Kidney glomerular epithelial cell (primary cell): ENCODE measurements at regions not wholly inside any gene's neighbourhood (a gene's known extent, or its start where the extent isn't known, plus 50 kb on each side); places are given as distances from the start of the nearest gene placed in this dataset.
"Not testable (repeated sequence)": the region's sequence is repeated elsewhere in the genome, so short reads cannot be mapped to it uniquely, and the experiment has no call there.

Experiments used
- DNase-seq: peaks from one replicate; lab custom pipeline; 2025; lab: John Stamatoyannopoulos, UW

GRCh38 chr10:33781606-33782395 lies 447.3 kb upstream of the NRP1 start:
- no peak for DNase-seq

- no peak for DNase-seq
These were observed 446.5 kb upstream of the NRP1 start for GRCh38 chr10:33780961-33781360.

- DNase-seq = no peak
These were observed 442.8 kb upstream of the NRP1 start for GRCh38 chr10:33777223-33777622.

DNA sequence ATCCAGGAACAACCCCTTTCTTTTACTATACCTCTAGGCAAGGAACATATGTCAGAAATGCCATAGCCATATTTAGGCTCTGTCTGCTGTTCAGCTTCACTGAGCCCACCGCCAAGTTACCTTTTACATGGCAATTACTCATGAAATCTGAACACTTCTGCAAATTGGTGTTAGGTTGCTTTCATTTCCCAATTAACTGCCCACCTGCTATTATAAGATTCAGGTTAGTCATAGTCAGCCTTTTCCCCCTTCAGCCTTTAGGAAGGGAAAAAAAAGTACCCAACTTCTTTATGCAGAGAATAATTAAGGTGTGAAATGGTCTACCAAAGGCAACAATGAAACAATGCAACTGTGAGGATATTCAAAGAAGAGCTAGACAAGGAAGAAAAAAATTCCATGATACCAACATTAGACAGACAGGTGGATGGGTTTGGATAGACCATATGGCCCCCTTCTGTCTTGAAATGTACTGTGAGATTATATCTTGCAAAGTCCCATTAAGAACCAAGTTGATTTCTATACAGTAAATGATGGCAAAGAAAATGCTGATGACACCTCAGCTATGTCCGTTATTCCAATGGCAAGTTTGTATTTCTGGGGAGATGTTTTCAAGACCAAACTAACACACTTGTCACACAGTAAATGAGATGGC lies 442.1 kb upstream of the NRP1 start:
- DNase-seq = no peak

- DNase-seq = no peak
These were observed 440.4 kb upstream of the NRP1 start for GRCh38 chr10:33774857-33775256.

GRCh38 chr10:33773886-33774480 lies 439.5 kb upstream of the NRP1 start:
- DNase-seq = no peak

GRCh38 chr10:33773253-33773573 lies 438.7 kb upstream of the NRP1 start:
- DNase-seq = no peak

DNA sequence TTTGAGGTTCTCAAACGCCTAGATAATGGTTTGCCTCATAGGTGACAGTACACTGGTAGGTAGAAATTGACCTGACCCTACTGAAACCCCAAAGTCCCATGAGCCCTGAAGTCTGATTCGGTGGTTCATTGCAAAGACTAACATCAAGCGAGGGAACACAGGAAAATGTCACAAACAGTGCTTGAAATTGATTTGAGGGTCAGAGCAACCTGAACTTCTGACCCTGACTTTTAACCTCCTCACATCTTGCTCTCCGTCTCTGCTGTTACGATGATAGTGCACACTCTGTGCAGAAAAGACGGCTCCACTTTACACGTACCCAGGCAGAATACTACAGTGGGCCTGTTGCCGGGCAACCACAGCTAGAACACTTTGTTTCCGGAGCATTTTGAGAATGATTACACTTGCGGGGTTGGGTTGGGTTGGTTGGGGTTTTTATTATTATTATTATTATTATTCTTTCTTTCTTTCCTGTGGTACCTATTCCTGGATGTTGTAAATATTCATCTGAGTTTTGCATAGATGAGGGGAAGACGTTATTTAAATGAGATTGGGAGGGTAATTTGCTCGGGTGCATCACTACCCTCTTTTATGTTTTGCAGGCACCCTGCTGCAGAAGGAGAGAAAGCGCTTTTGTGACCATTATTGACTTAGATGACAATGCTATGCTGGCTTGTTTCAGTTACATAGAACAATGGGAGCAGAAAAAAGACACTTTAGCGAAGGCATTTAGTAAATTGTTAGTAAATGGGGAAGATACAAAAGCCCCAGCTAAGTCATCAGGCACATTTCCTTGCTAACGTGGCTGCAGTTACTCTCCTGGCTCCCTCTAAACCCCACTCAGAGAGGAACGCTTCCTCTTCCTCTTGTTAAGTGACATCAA lies 438.1 kb upstream of the NRP1 start:
- DNase-seq = no peak

DNA sequence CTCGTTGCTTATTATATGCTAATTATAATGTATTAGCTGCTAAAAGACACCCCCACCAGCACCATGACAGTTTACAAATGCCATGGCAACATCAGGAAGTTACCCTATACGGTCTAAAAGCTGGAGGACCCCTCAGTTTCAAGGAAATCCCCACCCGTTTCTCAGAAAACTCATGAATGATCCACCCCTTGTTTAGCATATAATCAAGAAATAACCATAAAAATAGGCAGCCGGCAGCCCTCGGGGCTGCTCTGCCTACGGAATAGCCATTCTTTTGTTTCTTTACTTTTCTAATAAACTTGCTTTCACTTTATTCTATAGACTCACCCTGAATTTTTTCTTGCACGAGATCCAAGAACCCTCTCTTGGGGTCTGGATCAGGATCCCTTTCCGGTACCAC lies 437.4 kb upstream of the NRP1 start:
- not testable (repeated sequence) for DNase-seq

GRCh38 chr10:33764694-33765185 lies 430.3 kb upstream of the NRP1 start:
- no peak for DNase-seq

GRCh38 chr10:33760056-33760943 lies 425.8 kb upstream of the NRP1 start:
- no peak for DNase-seq

GRCh38 chr10:33759191-33759590 lies 424.7 kb upstream of the NRP1 start:
- no peak for DNase-seq

DNA sequence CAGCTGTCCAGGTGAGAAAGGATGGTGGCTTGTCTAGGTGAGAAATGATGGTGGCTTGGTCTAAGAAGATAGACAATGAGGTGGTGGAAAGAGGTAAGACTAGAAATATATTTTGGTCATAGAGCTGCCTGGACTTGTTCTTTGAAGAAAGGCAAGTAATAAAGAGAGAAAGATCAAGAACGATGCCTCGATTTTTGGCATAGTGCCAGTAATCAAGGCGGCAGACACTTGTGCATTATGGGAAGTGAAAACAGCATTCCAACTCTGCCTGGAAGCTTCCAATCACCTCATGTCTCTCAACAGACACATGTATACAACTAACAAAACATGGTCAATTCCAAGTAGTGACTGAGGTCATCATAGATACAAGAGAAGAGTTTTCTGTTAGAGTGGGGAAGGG lies 423.8 kb upstream of the NRP1 start:
- no peak for DNase-seq

GRCh38 chr10:33754052-33754451 lies 419.6 kb upstream of the NRP1 start:
- DNase-seq = no peak

GRCh38 chr10:33753389-33753788 lies 418.9 kb upstream of the NRP1 start:
- DNase-seq = no peak

GRCh38 chr10:33749790-33750189 lies 415.3 kb upstream of the NRP1 start:
- DNase-seq = no peak

DNA sequence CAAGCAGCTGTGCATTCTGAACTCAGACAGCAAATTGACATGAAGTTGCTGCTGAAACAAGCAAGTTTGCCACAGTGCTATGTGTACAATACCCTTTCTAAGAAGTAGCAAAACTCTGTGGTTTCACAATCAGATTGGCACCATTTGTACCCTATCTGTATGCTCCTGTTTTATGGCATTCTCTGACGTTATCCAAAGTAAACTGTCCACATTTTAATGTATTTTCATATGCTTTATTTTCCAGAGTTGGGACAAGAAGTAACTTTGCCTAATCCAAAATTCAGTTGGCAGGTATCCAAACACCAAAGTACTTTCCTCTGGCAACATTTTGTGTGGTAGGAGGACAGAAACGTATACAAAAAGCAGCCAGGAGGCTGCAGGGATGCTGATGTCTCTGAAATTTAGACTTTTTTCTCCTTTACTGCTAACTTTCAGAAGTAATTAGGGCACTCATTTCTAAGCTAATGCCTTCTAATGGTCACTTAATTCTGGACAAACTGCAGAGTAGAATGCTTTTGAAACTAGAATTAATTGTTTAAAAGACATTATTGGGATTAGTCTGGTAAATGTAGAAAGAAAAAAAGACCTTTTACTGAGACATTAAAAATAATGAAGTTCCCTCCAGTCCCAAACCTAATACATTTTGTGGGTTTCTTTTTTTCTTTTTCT lies 414.7 kb upstream of the NRP1 start:
- DNase-seq = no peak

- DNase-seq = no peak
These were observed 412.4 kb upstream of the NRP1 start for GRCh38 chr10:33746836-33747268.

- no peak for DNase-seq
These were observed 411.7 kb upstream of the NRP1 start for GRCh38 chr10:33746186-33746585.

DNA sequence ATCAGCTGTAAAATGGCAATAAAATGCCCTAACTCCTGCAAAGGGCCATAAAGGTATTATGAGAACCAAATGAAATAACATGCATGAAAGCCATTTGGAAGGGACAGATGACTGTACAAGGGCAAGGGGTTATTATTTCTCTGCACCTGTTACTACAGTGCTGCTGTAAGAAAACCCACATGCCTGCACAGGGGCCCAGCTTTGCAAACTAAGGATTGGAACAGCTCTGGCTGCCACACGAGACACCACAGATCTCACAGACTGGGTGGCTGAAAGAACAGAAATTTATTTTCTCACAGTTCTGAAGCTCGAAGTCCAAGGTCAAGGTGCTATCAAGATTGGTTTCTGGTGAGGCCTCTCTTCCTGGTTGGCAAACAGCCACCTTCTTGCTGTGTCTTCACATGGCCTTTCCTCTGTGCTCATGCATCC lies 409.0 kb upstream of the NRP1 start:
- DNase-seq = no peak

DNA sequence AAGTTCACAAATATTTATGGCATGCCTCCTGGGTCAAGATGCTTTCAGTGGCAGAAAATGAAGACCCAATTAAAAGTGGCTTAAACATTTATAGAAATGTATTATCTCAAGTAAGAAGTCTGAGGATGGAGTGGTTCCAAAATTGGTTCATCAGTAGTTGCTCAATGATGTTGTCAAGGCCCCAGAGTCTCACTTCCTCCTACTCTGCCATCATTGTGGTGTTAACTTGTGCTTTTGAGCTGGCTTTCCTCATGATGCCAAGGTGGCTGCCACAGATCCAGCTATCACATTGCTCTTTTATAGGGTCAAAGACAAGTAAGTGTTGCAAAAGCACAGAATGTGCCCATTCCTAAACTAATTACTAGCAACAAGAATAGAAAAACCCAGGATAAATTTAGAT lies 404.6 kb upstream of the NRP1 start:
- DNase-seq = no peak
